Hepatocyte (in vitro differentiated cells): ENCODE measurements at regions not wholly inside any gene's neighbourhood (a gene's known extent, or its start where the extent isn't known, plus 50 kb on each side); places are given as distances from the start of the nearest gene placed in this dataset.
"Not testable (repeated sequence)": the region's sequence is repeated elsewhere in the genome, so short reads cannot be mapped to it uniquely, and the experiment has no call there.

Experiments
- EZH2 ChIP-seq: fragments of 200-600 bp; sonication (generic); IDR thresholded peaks from 2 replicates; pipeline ENCODE4 v1.6.1; 2016; ENCODE audit warnings: antibody characterized with exemption, mild to moderate bottlenecking, borderline replicate concordance
- TF ChIP-seq, protein P1 (sequence below): fragments of 200-600 bp; sonication (generic); IDR thresholded peaks from 2 replicates; pipeline ENCODE4 v1.5.1; 2016; ENCODE audit warnings: antibody characterized with exemption, mild to moderate bottlenecking; ENCODE audit not compliant: poor library complexity

DNA sequence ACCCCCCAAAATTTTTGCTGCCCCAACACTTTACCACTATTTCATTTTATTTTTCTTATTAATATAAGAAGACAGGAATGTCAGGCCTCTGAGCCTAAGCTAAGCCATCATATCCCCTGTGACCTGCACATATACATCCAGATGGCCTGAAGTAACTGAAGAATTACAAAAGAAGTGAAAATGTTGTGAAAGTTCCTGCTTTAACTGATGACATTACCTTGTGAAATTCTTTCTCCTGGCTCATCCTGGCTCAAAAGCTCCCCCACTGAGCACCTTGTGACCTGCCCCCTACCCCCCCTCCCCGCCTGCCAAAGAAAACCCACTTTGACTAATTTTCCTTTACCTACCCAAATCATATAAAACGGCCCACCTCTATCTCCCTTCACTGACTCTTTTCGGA, 200.3 kb upstream of the FKBP1C start:
- not testable (repeated sequence) for TF ChIP-seq EZH2
- TF ChIP-seq, protein P1, sequence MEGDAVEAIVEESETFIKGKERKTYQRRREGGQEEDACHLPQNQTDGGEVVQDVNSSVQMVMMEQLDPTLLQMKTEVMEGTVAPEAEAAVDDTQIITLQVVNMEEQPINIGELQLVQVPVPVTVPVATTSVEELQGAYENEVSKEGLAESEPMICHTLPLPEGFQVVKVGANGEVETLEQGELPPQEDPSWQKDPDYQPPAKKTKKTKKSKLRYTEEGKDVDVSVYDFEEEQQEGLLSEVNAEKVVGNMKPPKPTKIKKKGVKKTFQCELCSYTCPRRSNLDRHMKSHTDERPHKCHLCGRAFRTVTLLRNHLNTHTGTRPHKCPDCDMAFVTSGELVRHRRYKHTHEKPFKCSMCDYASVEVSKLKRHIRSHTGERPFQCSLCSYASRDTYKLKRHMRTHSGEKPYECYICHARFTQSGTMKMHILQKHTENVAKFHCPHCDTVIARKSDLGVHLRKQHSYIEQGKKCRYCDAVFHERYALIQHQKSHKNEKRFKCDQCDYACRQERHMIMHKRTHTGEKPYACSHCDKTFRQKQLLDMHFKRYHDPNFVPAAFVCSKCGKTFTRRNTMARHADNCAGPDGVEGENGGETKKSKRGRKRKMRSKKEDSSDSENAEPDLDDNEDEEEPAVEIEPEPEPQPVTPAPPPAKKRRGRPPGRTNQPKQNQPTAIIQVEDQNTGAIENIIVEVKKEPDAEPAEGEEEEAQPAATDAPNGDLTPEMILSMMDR, result not testable (repeated sequence)
